K562 (cell line): ENCODE measurements at regions not wholly inside any gene's neighbourhood (a gene's known extent, or its start where the extent isn't known, plus 50 kb on each side); places are given as distances from the start of the nearest gene placed in this dataset.

Source experiments
- CTBP1 ChIP-seq: fragments of 450-650 bp; IDR thresholded peaks from 2 replicates; pipeline ENCODE4 v1.6.1; 2016; ENCODE audit warnings: borderline replicate concordance
- ELF4 ChIP-seq: fragments of 450-650 bp; formaldehyde crosslinking; IDR thresholded peaks from 2 replicates; pipeline ENCODE4 v1.4.0; 2022; ENCODE audit warnings: missing genetic modification characterization
- FOXP1 ChIP-seq: sonication (generic); formaldehyde crosslinking; IDR thresholded peaks from 2 replicates; pipeline ENCODE4 v1.8.0; 2022; ENCODE audit warnings: mild to moderate bottlenecking, missing genetic modification reagents
- GATAD2A ChIP-seq: fragments of 450-650 bp; IDR thresholded peaks from 2 replicates; pipeline ENCODE4 v1.6.1; 2017
- MAZ ChIP-seq, 2 experiments: fragments of 450-650 bp in 1 of 2; sonication (generic) in 1 of 2; formaldehyde crosslinking; IDR thresholded peaks in 1 of 2; conservative IDR thresholded peaks in 1 of 2; 2 replicates each; pipeline versions ENCODE4 v1.4.0 to v1.5.0; 2020; ENCODE audit warnings: mild to moderate bottlenecking in 1 of 2, missing genetic modification reagents in 1 of 2
- NR1H2 ChIP-seq: sonication (generic); formaldehyde crosslinking; IDR thresholded peaks from 2 replicates; pipeline ENCODE4 v1.4.0; 2020; ENCODE audit warnings: mild to moderate bottlenecking, missing genetic modification reagents
- NR2F6 ChIP-seq: fragments of 450-650 bp; formaldehyde crosslinking; IDR thresholded peaks from 2 replicates; pipeline ENCODE4 v1.4.0; 2020; ENCODE audit warnings: mild to moderate bottlenecking
- SREBF1 ChIP-seq: fragments of 150-350 bp; IDR thresholded peaks from 2 replicates; pipeline ENCODE4 v1.6.1; 2014; ENCODE audit warnings: antibody characterized with exemption, low read depth, low read length, borderline replicate concordance
- TBP ChIP-seq: optimal IDR thresholded peaks from 2 replicates; pipeline ENCODE3; 2011; ENCODE audit warnings: low read depth, low read length, improper control_type of control experiment
- ZNF551 ChIP-seq: fragments of 250-450 bp; sonication (Bioruptor Pico); IDR thresholded peaks from 2 replicates; pipeline ENCODE4 v1.5.0; 2021; ENCODE audit warnings: mild to moderate bottlenecking, moderate library complexity
- TF ChIP-seq, protein P1 (sequence below): sonication (generic); formaldehyde crosslinking; IDR thresholded peaks from 2 replicates; pipeline ENCODE4 v1.8.1; 2022; ENCODE audit warnings: missing genetic modification reagents
- TF ChIP-seq, protein P2 (sequence below): fragments of 250-450 bp; sonication (Bioruptor Pico); IDR thresholded peaks from 2 replicates; pipeline ENCODE4 v1.5.0; 2021
- TF ChIP-seq, protein P3 (sequence below), 3 experiments: IDR thresholded peaks in 2 of 3; conservative IDR thresholded peaks in 1 of 3; 2 replicates each; pipeline ENCODE4 v1.5.1; 2011 to 2012; ENCODE audit warnings: low read length in 3 of 3, mild to moderate bottlenecking in 3 of 3, control low read depth in 2 of 3, improper control_type of control experiment in 1 of 3, inconsistent platforms in 1 of 3, low read depth in 1 of 3, mixed read lengths in 1 of 3, moderate library complexity in 1 of 3; ENCODE audit not compliant: insufficient read depth in 2 of 3

DNA sequence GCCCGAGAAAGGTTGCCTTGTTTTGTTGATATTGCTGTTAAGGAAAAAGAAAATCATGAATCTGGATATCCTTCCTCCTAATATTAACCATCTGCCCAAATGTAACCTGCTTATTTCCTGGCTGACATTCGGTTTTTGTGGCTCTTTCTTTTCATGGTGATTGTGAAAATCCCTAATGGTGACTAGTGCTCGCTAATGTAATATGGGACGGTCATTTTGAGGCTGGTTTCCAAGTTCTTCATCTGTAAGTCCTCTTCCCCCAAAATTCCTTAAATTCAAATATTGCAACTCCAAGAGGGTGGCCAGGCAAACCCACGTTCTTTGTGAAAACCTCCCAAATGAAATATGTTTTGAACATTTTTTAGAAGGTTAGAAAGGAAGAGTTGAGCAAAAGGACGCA, 63.1 kb upstream of the MAMDC2 start:
- TF ChIP-seq, protein P1, sequence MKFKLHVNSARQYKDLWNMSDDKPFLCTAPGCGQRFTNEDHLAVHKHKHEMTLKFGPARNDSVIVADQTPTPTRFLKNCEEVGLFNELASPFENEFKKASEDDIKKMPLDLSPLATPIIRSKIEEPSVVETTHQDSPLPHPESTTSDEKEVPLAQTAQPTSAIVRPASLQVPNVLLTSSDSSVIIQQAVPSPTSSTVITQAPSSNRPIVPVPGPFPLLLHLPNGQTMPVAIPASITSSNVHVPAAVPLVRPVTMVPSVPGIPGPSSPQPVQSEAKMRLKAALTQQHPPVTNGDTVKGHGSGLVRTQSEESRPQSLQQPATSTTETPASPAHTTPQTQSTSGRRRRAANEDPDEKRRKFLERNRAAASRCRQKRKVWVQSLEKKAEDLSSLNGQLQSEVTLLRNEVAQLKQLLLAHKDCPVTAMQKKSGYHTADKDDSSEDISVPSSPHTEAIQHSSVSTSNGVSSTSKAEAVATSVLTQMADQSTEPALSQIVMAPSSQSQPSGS (CRISPR knock-in tag) = no peak
- TF ChIP-seq ZNF551 (CRISPR knock-in tag) (no peak), GATAD2A (no peak), NR2F6 (CRISPR knock-in tag) (no peak), MAZ (CRISPR knock-in tag; conservative IDR thresholded peaks at IDR 0.05 in 1 of 2, IDR thresholded peaks at IDR 0.05 in 1 of 2) (no peak), ELF4 (CRISPR knock-in tag) (no peak), FOXP1 (CRISPR knock-in tag) (no peak), NR1H2 (no peak), CTBP1 (no peak), TBP (no peak), SREBF1 (no peak)
- TF ChIP-seq, protein P2, sequence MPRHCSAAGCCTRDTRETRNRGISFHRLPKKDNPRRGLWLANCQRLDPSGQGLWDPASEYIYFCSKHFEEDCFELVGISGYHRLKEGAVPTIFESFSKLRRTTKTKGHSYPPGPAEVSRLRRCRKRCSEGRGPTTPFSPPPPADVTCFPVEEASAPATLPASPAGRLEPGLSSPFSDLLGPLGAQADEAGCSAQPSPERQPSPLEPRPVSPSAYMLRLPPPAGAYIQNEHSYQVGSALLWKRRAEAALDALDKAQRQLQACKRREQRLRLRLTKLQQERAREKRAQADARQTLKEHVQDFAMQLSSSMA (CRISPR knock-in tag) = no peak
- TF ChIP-seq, protein P3, sequence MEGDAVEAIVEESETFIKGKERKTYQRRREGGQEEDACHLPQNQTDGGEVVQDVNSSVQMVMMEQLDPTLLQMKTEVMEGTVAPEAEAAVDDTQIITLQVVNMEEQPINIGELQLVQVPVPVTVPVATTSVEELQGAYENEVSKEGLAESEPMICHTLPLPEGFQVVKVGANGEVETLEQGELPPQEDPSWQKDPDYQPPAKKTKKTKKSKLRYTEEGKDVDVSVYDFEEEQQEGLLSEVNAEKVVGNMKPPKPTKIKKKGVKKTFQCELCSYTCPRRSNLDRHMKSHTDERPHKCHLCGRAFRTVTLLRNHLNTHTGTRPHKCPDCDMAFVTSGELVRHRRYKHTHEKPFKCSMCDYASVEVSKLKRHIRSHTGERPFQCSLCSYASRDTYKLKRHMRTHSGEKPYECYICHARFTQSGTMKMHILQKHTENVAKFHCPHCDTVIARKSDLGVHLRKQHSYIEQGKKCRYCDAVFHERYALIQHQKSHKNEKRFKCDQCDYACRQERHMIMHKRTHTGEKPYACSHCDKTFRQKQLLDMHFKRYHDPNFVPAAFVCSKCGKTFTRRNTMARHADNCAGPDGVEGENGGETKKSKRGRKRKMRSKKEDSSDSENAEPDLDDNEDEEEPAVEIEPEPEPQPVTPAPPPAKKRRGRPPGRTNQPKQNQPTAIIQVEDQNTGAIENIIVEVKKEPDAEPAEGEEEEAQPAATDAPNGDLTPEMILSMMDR (IDR thresholded peaks at IDR 0.05 in 2 of 3, conservative IDR thresholded peaks at IDR 0.05 in 1 of 3; ENCODE audit: insufficient read depth in 2 of 3, low read depth in 1 of 3, low read length in 3 of 3) = no peak
